ENCODE measurements at regions not wholly inside any gene's neighbourhood (a gene's known extent, or its start where the extent isn't known, plus 50 kb on each side); places are given as distances from the start of the nearest gene placed in this dataset.

GRCh38 chr13:18995259-18995873, 186.3 kb downstream of the TUBA3C start:
- no peak for ATAC-seq
- no peak for TF ChIP-seq OSR1 (CRISPR knock-in tag; IDR thresholded peaks at IDR 0.05)
- TF ChIP-seq ZNF70 (CRISPR knock-in tag; IDR thresholded peaks at IDR 0.05): no peak
- TF ChIP-seq, protein P1, sequence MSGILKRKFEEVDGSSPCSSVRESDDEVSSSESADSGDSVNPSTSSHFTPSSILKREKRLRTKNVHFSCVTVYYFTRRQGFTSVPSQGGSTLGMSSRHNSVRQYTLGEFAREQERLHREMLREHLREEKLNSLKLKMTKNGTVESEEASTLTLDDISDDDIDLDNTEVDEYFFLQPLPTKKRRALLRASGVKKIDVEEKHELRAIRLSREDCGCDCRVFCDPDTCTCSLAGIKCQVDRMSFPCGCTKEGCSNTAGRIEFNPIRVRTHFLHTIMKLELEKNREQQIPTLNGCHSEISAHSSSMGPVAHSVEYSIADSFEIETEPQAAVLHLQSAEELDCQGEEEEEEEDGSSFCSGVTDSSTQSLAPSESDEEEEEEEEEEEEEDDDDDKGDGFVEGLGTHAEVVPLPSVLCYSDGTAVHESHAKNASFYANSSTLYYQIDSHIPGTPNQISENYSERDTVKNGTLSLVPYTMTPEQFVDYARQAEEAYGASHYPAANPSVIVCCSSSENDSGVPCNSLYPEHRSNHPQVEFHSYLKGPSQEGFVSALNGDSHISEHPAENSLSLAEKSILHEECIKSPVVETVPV (CRISPR knock-in tag; IDR thresholded peaks at IDR 0.05): no peak
- TF ChIP-seq ESRRG (CRISPR knock-in tag; IDR thresholded peaks at IDR 0.05): no peak
- TF ChIP-seq GLIS3 (CRISPR knock-in tag; IDR thresholded peaks at IDR 0.05): no peak
- no peak for TF ChIP-seq ISL1 (CRISPR knock-in tag; IDR thresholded peaks at IDR 0.05)
- no peak for TF ChIP-seq ARNTL (CRISPR knock-in tag; IDR thresholded peaks at IDR 0.05; ENCODE audit: borderline replicate concordance, low read depth)
- TF ChIP-seq TOX (CRISPR knock-in tag; IDR thresholded peaks at IDR 0.05; ENCODE audit: borderline replicate concordance): no peak
- no peak for TF ChIP-seq TSHZ2 (CRISPR knock-in tag; IDR thresholded peaks at IDR 0.05)
- no peak for TF ChIP-seq TCF4 (CRISPR knock-in tag; IDR thresholded peaks at IDR 0.05; ENCODE audit: borderline replicate concordance)
- no peak for TF ChIP-seq ZNF8 (CRISPR knock-in tag; IDR thresholded peaks at IDR 0.05)
- TF ChIP-seq ZC3H10 (CRISPR knock-in tag; IDR thresholded peaks at IDR 0.05): no peak
- no peak for TF ChIP-seq BACH2 (CRISPR knock-in tag; IDR thresholded peaks at IDR 0.05; ENCODE audit: borderline replicate concordance)
- no peak for TF ChIP-seq CSDC2 (CRISPR knock-in tag; IDR thresholded peaks at IDR 0.05)
- no peak for TF ChIP-seq PATZ1 (CRISPR knock-in tag; IDR thresholded peaks at IDR 0.05; ENCODE audit: borderline replicate concordance)
- TF ChIP-seq, protein P2, sequence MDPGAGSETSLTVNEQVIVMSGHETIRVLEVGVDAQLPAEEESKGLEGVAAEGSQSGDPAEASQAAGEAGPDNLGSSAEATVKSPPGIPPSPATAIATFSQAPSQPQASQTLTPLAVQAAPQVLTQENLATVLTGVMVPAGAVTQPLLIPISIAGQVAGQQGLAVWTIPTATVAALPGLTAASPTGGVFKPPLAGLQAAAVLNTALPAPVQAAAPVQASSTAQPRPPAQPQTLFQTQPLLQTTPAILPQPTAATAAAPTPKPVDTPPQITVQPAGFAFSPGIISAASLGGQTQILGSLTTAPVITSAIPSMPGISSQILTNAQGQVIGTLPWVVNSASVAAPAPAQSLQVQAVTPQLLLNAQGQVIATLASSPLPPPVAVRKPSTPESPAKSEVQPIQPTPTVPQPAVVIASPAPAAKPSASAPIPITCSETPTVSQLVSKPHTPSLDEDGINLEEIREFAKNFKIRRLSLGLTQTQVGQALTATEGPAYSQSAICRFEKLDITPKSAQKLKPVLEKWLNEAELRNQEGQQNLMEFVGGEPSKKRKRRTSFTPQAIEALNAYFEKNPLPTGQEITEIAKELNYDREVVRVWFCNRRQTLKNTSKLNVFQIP (CRISPR knock-in tag; IDR thresholded peaks at IDR 0.05; ENCODE audit: borderline replicate concordance, low read depth): no peak

DNA sequence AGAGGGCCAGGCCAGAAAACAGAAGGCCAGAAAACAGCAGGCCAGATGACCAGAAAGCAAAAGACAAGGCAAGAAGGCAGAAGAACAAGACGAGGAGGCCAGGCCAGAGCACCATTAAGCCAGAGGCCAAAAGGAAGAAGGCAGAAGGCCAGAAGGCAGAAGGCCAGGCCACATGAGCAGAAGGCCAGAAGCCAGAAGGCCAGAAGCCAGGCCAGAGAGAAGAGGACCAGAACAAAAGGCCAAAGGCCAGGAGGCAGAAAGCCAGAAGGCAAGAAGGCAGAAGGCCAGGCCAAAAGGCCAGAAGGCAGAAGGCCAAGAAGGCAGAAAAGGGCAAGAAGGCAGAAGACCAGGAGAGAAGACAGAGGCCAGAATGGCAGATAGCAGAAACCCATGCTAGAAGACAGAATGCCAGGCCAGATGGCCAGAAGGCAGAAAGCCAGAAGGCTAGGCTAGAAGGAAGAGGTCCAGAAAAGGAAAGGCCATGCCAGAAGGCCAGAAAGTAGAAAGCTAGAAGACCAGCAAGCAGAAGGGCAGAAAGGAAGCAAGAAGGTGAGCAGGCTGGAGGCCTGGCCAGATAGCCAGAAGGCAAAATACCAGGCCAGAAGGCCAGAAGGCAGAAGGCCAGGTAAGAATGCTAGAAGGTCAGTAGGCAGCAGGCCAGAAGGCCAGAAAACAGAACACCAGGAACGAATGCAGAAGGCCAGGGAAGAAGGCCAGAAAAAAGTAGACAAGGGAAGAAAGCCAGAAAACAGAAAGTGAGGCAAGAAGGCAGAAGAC, 187.6 kb downstream of the TUBA3C start:
- no peak for ATAC-seq
- TF ChIP-seq, protein P2 (CRISPR knock-in tag; IDR thresholded peaks at IDR 0.05; ENCODE audit: borderline replicate concordance, low read depth): no peak
- TF ChIP-seq PATZ1 (CRISPR knock-in tag; IDR thresholded peaks at IDR 0.05; ENCODE audit: borderline replicate concordance) (no peak), ZFP30 (CRISPR knock-in tag; IDR thresholded peaks at IDR 0.05) (no peak), RARB (CRISPR knock-in tag; IDR thresholded peaks at IDR 0.05) (no peak), CSDC2 (CRISPR knock-in tag; IDR thresholded peaks at IDR 0.05) (no peak), PPARA (CRISPR knock-in tag; IDR thresholded peaks at IDR 0.05; ENCODE audit: borderline replicate concordance) (no peak), OSR1 (CRISPR knock-in tag; IDR thresholded peaks at IDR 0.05) (no peak), TCF4 (CRISPR knock-in tag; IDR thresholded peaks at IDR 0.05; ENCODE audit: borderline replicate concordance) (no peak), ESRRG (CRISPR knock-in tag; IDR thresholded peaks at IDR 0.05) (no peak)
